KOPT-K1 (cell line): ENCODE measurements at regions not wholly inside any gene's neighbourhood (a gene's known extent, or its start where the extent isn't known, plus 50 kb on each side); places are given as distances from the start of the nearest gene placed in this dataset.
"Not testable (repeated sequence)": the region's sequence is repeated elsewhere in the genome, so short reads cannot be mapped to it uniquely, and the experiment has no call there.

Source experiments
- H3K27ac ChIP-seq: fragments of 200-600 bp; sonication (generic); 2 replicates; pipeline ENCODE4 v1.5.1; 2016; ENCODE audit warnings: antibody characterized with exemption, mild to moderate bottlenecking, low read depth, low read length; ENCODE audit not compliant: poor library complexity, severe bottlenecking
- H3K36me3 ChIP-seq: fragments of 200-600 bp; sonication (generic); 2 replicates; pipeline ENCODE4 v1.5.1; 2017; ENCODE audit warnings: antibody characterized with exemption, mild to moderate bottlenecking, low read length, moderate library complexity; ENCODE audit not compliant: insufficient read depth
- H3K9me3 ChIP-seq: fragments of 200-600 bp; sonication (generic); 2 replicates; pipeline ENCODE4 v1.5.1; 2017; ENCODE audit warnings: antibody characterized with exemption, low read length, mild to moderate bottlenecking; ENCODE audit not compliant: insufficient read depth, poor library complexity, severe bottlenecking

DNA sequence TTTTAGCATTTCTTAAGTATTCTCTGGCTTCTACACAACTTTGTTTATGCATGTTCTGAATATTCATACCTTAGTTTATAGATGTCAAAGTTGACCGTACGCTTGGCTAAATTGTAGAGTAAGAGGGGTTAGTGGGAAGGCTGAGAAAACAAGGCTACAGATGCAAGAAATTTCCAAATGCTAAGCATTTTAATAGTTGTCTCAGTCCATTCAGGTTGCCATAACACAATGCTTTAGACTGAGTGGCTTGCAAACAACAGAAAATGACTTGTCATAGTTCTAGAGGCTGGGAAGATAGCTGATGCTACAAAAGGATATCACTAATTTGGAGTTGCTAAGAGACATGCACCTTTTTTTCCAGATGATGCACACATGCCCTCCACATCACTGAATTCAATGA is 53.0 kb upstream of the C1QTNF3 start:
- H3K36me3 ChIP-seq, H3K9me3 ChIP-seq, H3K27ac ChIP-seq: not testable (repeated sequence)

DNA sequence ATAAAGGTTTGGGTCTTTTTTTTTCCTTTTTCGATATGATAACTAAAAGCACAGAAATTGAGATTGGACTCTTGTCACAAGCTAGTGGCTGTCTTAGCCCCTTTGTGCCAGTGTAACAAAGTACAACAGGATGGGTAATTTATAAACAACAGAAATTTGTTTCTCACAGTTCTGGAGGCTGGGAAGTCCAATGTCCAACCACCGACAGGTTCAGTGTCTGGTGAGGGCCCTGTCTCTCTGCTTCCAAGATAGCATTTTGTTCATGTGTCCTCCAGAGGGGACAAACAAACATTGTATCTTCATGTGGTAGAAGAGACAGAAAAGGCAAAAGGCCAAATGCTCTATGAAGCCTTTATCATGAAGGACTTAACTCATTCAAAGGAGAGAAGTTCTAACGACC is 56.9 kb upstream of the C1QTNF3 start:
- H3K36me3 ChIP-seq, H3K27ac ChIP-seq, H3K9me3 ChIP-seq: not testable (repeated sequence)

DNA sequence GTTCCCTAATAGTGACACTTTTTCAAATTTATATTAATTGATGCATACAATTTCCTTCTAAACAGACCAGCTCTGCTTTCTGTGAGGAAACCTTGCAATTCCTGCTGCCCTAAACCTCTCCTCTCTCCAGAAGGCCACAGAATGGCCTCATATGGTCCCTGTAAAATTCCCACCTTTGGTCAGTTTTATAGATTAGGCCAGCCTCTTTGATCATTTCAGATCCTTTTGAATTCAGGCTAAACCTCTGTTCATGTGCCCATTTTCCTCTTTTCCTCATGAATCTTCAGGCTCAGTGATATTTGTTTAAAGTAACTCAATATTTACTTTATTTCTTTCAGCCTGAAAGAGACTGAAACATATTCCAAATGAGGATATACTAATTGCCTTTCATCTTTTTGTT is 58.6 kb upstream of the C1QTNF3 start:
- not testable (repeated sequence) for H3K27ac ChIP-seq

DNA sequence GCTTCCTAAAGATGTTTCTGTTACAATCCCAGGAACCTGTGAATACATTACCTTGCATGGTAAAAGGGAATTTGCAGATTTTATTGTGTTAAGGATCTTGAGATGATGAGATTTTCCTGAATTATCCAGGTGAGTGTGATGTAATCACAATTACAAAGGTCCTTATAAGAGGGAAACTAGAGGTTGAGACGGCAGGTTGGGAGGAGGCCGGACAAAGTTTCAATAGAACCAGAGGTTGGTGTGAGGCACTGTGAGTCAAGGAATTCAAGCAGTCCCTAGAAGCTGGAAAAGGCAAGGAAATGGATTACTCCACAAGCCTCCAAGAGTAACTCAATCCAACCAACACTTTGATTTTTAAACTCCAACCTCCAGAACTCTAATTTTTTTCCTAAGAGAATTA is 65.9 kb upstream of the C1QTNF3 start:
- peaks cover 11% of the 10 kb centered on the region; the same call in 1 of the 2 replicates for H3K36me3 ChIP-seq
- H3K9me3 ChIP-seq, H3K27ac ChIP-seq: not testable (repeated sequence)

More for the DNA sequence above, 58.6 kb upstream of the C1QTNF3 start:
- H3K9me3 ChIP-seq, H3K36me3 ChIP-seq: not testable (repeated sequence)

DNA sequence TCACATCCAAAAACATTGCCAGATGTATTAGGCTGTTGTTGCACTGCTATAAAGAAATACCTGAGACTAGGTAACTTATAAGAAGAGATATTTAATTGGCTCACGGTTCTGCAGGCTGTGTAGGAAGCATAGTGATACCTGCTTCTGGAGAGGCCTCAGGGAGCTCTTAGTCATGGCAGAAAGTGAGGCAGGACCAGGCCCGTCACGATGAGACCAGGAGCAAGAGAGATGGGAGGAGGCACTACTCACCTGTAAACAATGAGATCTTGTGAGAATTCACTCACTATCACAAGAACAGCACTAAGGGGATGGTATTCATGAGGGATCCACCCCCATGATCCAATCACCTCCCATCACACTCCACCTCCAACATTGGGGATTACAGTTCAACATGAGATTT is 81.3 kb upstream of the C1QTNF3 start:
- peaks cover 14% of the 10 kb centered on the region for H3K9me3 ChIP-seq
- H3K36me3 ChIP-seq = peaks cover 16% of the 10 kb centered on the region; the same call in 1 of the 2 replicates
- H3K27ac ChIP-seq = not testable (repeated sequence)

DNA sequence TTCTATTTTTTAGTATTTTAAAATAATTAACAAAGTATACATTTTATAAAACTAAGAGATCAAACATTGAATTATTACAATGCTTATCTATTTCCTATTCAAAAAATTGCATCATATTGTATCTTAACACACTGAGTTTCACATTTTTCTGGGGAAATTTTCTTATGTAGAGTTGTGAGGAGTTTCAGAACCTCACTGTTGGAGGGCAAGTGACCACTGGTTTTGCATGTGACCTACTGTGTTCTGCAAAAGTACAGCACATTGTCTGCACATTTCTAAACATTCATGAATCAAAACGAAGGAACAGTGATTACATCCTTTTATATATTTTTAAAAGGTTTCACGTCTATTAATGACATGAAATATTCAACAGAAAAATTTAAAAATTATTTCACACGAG is 82.3 kb upstream of the C1QTNF3 start:
- Histone ChIP-seq H3K9me3 (peaks cover 14% of the 10 kb centered on the region), H3K36me3 (peaks cover 16% of the 10 kb centered on the region; the same call in 1 of the 2 replicates)
- H3K27ac ChIP-seq = not testable (repeated sequence)

DNA sequence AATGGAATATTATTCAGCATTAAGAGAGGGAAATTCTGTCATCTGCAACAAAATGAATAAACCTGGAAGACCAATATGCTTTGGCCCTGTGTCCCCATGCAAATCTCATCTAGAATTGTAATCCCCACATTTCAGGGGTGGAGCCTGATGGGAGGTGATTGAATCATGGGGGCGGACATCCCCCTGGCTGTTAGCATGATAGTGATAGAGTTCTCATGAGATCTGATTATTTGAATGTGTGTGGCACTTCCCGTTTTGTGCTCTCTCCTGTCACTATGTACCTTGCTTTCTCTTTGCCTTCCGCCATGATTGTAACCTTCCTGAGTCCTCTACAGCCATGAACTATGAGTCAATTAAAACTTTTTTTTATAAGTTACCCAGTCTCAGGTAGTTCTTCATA is 83.7 kb upstream of the C1QTNF3 start:
- not testable (repeated sequence) for H3K36me3 ChIP-seq, H3K9me3 ChIP-seq, H3K27ac ChIP-seq

DNA sequence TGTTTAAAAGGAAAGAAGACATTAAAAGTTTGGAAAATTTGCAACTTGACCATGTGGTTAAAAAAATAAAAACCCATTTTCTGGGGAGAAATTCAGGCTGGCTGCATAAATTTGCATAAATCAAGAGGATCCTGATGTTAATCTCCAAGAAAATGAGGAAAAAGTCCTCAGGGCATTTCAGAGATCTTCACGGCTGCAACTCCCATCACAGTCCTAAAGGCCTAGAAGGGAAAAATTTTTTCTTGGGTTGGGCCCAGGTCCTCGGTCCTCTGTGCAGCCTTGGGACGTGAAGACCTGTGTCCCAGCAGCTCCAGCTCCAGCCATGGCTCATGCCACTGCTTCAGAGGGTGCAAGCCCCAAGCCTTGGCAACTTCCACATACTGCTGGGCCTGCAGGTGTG is 84.8 kb upstream of the C1QTNF3 start:
- H3K9me3 ChIP-seq, H3K36me3 ChIP-seq, H3K27ac ChIP-seq: not testable (repeated sequence)

DNA sequence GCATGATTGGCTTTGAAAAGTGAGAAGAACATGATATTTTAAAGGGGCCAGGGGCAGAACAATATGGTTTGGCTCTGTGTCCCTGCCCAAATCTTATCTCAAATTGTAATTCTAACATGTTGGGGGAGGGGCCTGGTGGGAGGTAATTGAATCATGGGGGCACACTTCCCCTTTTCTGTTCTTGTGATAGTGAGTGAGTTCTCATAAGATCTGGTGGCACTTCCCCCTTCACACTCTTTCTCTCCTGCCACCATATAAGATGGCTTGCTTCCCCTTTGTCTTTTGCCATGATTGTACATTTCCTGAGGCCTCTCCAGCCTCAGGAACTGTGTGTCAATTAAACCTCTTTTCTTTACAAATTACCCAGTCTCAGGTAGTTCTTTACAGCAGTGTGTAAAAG is 85.9 kb upstream of the C1QTNF3 start:
- H3K27ac ChIP-seq, H3K9me3 ChIP-seq, H3K36me3 ChIP-seq: not testable (repeated sequence)

DNA sequence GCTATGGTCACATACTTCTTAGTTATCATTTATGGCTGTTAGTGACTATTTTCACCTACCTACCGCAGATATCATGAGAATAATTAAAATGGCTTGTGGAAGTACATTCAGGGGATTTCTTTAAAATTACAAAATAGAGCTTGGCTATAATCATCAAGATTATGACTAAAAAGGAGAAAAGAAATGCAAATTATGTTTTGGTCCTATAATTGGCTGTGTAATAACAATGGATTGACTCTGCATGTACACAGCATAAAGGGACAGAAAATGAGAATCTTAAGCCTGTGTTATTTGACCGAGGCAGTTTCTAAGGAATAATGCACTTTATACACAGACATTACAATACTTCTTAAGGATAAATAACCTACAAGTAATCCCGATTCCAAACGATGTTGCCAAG is 112.0 kb upstream of the C1QTNF3 start:
- H3K9me3 ChIP-seq, H3K27ac ChIP-seq, H3K36me3 ChIP-seq: not testable (repeated sequence)

DNA sequence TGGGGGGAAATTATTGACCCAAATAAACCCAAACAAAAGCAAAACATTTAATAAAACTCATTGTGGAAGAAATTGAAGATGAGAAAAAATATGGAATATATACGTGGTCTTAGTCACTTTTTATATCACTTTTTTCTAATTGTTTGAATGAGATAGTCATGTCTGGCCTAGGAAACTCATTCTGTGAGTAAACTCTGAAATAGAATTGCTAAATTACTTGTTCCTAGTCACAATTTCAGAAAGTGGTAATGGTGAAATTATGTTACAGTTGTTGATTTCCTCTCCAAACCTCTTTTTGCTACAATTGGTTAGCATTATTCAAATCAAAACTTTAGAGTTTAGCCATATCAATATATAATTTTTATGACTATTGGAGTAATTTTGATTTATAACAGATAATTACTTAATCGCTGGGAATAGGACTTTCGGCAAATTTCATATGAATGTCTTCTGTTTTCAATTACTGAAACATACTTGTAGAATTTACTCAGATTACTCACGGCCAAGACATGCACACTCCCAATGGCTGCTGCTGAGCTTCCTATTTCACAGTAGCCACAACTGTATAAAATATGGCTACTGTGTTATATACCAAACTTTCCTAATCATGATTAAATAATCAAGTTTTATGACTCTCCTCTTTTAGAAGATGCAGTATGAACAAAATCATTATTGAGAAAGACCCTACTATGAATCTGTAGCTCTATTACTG is 113.8 kb upstream of the C1QTNF3 start:
- not testable (repeated sequence) for H3K36me3 ChIP-seq, H3K27ac ChIP-seq, H3K9me3 ChIP-seq

DNA sequence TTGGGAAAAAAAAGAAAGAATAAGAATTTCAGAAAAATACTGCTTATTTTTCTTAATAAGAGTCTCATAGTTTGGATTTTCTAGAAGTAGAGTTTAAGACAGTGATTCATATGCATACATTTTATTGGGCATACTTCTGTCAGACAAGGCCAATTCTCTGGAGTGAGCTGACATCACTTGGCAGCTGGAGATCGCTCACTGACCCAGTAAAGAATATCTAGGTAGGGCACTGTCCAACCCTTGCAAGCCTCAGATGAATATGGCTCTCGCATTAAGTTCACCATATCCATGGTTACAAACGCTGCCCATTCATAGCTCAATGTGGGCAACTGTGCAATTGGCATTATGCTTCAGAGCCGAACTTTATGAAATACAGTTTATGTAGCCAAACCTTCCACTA is 117.9 kb upstream of the C1QTNF3 start:
- H3K9me3 ChIP-seq, H3K27ac ChIP-seq, H3K36me3 ChIP-seq: not testable (repeated sequence)

DNA sequence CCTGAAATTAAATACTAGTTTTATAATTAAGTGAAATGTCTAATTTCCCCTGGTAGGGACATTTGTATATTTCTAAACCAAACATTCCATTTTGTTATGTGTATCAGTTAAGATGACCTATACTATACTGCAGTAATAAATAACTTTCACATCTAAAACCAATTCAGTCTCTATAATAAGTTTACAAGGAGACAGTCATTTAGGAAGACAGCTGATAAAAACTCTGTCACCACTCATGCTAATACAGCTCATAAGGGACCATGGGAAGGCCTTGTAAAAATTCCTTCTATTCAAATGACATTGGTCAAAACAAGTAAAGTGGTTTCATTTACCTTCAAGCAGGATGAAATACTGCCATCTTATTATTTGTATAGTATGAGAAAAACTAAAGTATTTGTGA is 128.4 kb upstream of the C1QTNF3 start:
- H3K9me3 ChIP-seq, H3K27ac ChIP-seq: not testable (repeated sequence)
- H3K36me3 ChIP-seq = peaks cover 33% of the 10 kb centered on the region

DNA sequence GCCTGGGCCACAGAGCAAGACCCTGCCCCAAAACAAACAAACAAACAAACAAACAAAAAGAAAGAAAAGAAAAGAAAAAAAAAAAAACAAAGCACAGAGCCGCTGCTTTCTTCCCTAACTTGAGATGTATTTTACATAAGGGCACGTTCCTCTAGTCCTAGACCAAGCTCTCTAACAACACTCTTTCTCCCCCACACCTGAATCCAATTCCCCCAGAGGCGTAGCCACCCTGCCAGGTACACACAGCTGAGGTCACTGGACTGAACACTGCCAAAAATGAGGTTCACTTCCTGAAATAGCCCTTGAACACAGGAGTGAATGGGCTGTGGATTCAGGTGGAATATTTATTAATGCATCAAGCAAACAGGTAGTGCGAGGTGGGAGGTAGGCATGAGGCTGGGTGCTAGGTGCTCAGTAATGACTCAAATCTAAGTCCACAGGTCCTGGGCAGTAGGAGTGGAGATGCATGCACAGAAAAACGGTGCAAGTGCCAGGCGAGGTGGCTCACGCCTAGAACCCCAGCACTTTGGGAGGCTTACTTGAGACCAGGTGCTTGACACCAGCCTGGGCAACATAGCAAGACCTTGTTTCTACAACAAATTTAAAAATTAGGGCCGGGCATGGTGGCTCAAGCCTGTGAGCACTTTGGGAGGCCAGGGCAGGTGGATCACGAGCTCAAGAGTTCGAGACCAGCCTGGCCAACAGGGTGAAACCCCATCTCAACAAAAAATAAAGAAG is 136.6 kb upstream of the C1QTNF3 start:
- H3K27ac ChIP-seq = not testable (repeated sequence)

DNA sequence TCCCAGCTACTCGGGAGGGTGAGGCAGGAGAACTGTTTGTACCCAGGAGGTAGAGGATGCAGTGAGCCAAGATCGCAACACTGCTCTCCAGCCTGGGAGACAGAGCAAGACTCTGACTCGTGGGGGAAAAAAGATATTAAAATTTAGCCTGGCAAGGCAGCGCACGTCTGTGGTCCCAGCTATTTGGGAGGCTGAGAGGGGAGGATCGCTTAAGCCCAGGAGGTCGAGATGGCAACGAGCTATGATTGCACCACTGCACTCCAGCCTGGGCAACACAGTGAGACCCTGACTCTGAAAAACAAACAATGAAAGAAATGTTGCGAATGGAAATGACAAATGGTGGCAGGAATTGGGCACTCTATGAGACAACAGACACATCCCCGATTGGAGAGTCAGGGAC is 137.2 kb upstream of the C1QTNF3 start:
- H3K9me3 ChIP-seq, H3K27ac ChIP-seq: not testable (repeated sequence)
- peaks cover 31% of the 10 kb centered on the region for H3K36me3 ChIP-seq

More for the DNA sequence above, 136.6 kb upstream of the C1QTNF3 start:
- not testable (repeated sequence) for H3K9me3 ChIP-seq
- peaks cover 36% of the 10 kb centered on the region for H3K36me3 ChIP-seq
